K562 (cell line): ENCODE measurements at regions not wholly inside any gene's neighbourhood (a gene's known extent, or its start where the extent isn't known, plus 50 kb on each side); places are given as distances from the start of the nearest gene placed in this dataset.

Source experiments
- AFF4 ChIP-seq: sonication (generic); formaldehyde crosslinking; IDR thresholded peaks from 2 replicates; pipeline ENCODE4 v1.8.0; 2023; ENCODE audit warnings: mild to moderate bottlenecking, missing genetic modification reagents
- CBFB ChIP-seq: sonication (generic); formaldehyde crosslinking; IDR thresholded peaks from 2 replicates; pipeline ENCODE4 v1.4.0; 2020; ENCODE audit warnings: mild to moderate bottlenecking, missing genetic modification reagents
- PATZ1 ChIP-seq: fragments of 250-450 bp; sonication (Bioruptor Pico); IDR thresholded peaks from 2 replicates; pipeline ENCODE4 v1.5.0; 2020; ENCODE audit warnings: mild to moderate bottlenecking, borderline replicate concordance
- POLR2H ChIP-seq: IDR thresholded peaks from 2 replicates; pipeline ENCODE4 v1.6.1; 2016; ENCODE audit warnings: missing genetic modification characterization, low read depth, mild to moderate bottlenecking, control low read depth, missing compliant biosample characterization, moderate library complexity
- RBM15 ChIP-seq: fragments of 200-400 bp; formaldehyde crosslinking; IDR thresholded peaks from 2 replicates; pipeline ENCODE4 v1.6.1; 2018; ENCODE audit warnings: mild to moderate bottlenecking, low read length, moderate library complexity; ENCODE audit not compliant: insufficient read depth
- TCF7L2 ChIP-seq: fragments of 150-350 bp; IDR thresholded peaks from 2 replicates; pipeline ENCODE4 v1.6.1; 2016; ENCODE audit warnings: low read depth, mild to moderate bottlenecking, low read length, moderate library complexity
- ZNF24 ChIP-seq: fragments of 450-650 bp; IDR thresholded peaks from 2 replicates; pipeline ENCODE4 v1.6.1; 2016

- TF ChIP-seq TCF7L2 (no peak), ZNF24 (no peak), POLR2H (tag) (no peak), RBM15 (no peak), AFF4 (CRISPR knock-in tag) (no peak), PATZ1 (CRISPR knock-in tag) (no peak), CBFB (CRISPR knock-in tag) (no peak)
Measured at GRCh38 chr7:108989319-108989718, 419.6 kb downstream of the DNAJB9 start (continued).
